K562 (cell line): ENCODE measurements at regions not wholly inside any gene's neighbourhood (a gene's known extent, or its start where the extent isn't known, plus 50 kb on each side); places are given as distances from the start of the nearest gene placed in this dataset.

ENCODE experiments used
- ATAC-seq: fragments of 200-7000 bp; cut with Tn5 transposase; 3 replicates; pipeline ENCODE4 v1.9.1; 2020; ENCODE audit warnings: moderate library complexity
- BruUV-seq: library from RNA; stranded (reverse); fragments of 400-500 nt; replicated peaks from 2 replicates; lab custom pipeline; 2021; lab: Mats Ljungman, UMichigan
- CTCF ChIA-PET: fragments of 300-600 bp; formaldehyde crosslinking; extraction: SDS; loops from one replicate; lab custom pipeline; 2021; ENCODE audit warnings: low intra/inter-chr PET ratio; lab: Yijun Ruan, JAX
- POLR2A ChIA-PET: fragments of 300-600, 350-650 bp; sonication (Branson Sonifier 250); formaldehyde crosslinking; extraction: SDS; loops from one replicate; lab custom pipeline; 2021; ENCODE audit warnings: antibody characterized with exemption, inconsistent platforms; lab: Yijun Ruan, JAX
- DNase-seq, 4 experiments: peaks; one replicate each; pipeline versions ENCODE4 v3.0.0 to v3.0.0-alpha.2; 2011 to 2018; ENCODE audit warnings: low spot score in 3 of 4, mixed read lengths in 3 of 4; ENCODE audit errors: extremely low read depth in 1 of 4
- FAIRE-seq: peaks from 2 replicates; lab custom pipeline; 2011; peaks lifted over from hg19 to GRCh38; lab: Jason Lieb, UNC
- H2AFZ ChIP-seq: 2 replicates; pipeline ENCODE4 v1.6.0; 2011; ENCODE audit warnings: low read depth, low read length, control low read depth, inconsistent platforms
- H3K27ac ChIP-seq: fragments of 200-600 bp; 3 replicates; pipeline ENCODE4 v1.8.0; 2011; ENCODE audit warnings: low read depth, mild to moderate bottlenecking, control low read depth, inconsistent platforms, low read length, moderate library complexity, mixed read lengths; ENCODE audit errors: extremely low read depth
- H3K27me3 ChIP-seq, 2 experiments: fragments of 300-600 bp in 1 of 2; 2 replicates in 1 of 2; 3 replicates in 1 of 2; pipeline versions ENCODE4 v1.6.0 to v1.8.0; 2011; ENCODE audit warnings: inconsistent platforms in 2 of 2, low read length in 2 of 2, mild to moderate bottlenecking in 1 of 2, mixed read lengths in 1 of 2, moderate library complexity in 1 of 2; ENCODE audit not compliant: control insufficient read depth in 2 of 2, insufficient read depth in 2 of 2
- H3K36me3 ChIP-seq: fragments of 300-600 bp; 3 replicates; pipeline ENCODE4 v1.8.0; 2011; ENCODE audit warnings: mild to moderate bottlenecking, low read length, inconsistent platforms; ENCODE audit not compliant: control insufficient read depth, insufficient read depth
- H3K4me1 ChIP-seq, 2 experiments: fragments of 200-600 bp in 1 of 2; replicated peaks in 1 of 2; 2 replicates in 1 of 2; 3 replicates in 1 of 2; pipeline versions ENCODE4 v1.5.1 to v1.8.0; 2011; ENCODE audit warnings: inconsistent platforms in 2 of 2, low read length in 2 of 2, mild to moderate bottlenecking in 1 of 2, mixed read lengths in 1 of 2, moderate library complexity in 1 of 2; ENCODE audit not compliant: control insufficient read depth in 2 of 2, insufficient read depth in 2 of 2
- H3K4me2 ChIP-seq: 2 replicates; pipeline ENCODE4 v1.6.1; 2011; ENCODE audit warnings: low read length, control low read depth, inconsistent platforms, mixed read lengths; ENCODE audit not compliant: insufficient read depth
- H3K4me3 ChIP-seq: fragments of 200-600 bp; sonication (generic), shearing (Covaris generic); 2 replicates; pipeline ENCODE4 v1.5.1; 2016; ENCODE audit warnings: control low read depth, inconsistent platforms
- H3K79me2 ChIP-seq: fragments of 200-600 bp; 3 replicates; pipeline ENCODE4 v1.8.0; 2011; ENCODE audit warnings: low read length, inconsistent platforms; ENCODE audit not compliant: control insufficient read depth, insufficient read depth
- H3K9ac ChIP-seq, 2 experiments: 2 replicates each; pipeline versions ENCODE4 v1.6.0 to v1.6.1; 2011; ENCODE audit warnings: low read depth in 2 of 2, low read length in 2 of 2, control low read depth in 1 of 2, inconsistent platforms in 1 of 2, mild to moderate bottlenecking in 1 of 2, mixed read lengths in 1 of 2; ENCODE audit not compliant: insufficient read depth in 1 of 2
- H3K9me1 ChIP-seq: one replicate; pipeline ENCODE4 v1.6.0; 2011; ENCODE audit warnings: inconsistent platforms, mild to moderate bottlenecking, low read length, moderate library complexity; ENCODE audit not compliant: control insufficient read depth, insufficient read depth
- H3K9me3 ChIP-seq: replicated peaks from 2 replicates; pipeline ENCODE4 v1.5.1; 2011; ENCODE audit warnings: low read depth, low read length, inconsistent platforms; ENCODE audit not compliant: control insufficient read depth, insufficient read depth
- H4K20me1 ChIP-seq: replicated peaks from 2 replicates; pipeline ENCODE4 v1.6.1; 2011; ENCODE audit warnings: low read length, inconsistent platforms, mixed read lengths; ENCODE audit not compliant: control insufficient read depth, insufficient read depth
- CEBPG ChIP-seq, 3 experiments: fragments of 200-800 bp in 1 of 3; sonication (Bioruptor generic) in 1 of 3; sonication (generic) in 1 of 3; formaldehyde crosslinking in 1 of 3; IDR thresholded peaks in 2 of 3; conservative IDR thresholded peaks in 1 of 3; 2 replicates each; pipeline versions ENCODE4 v1.6.1 to v1.8.0; 2016 to 2022; ENCODE audit warnings: missing compliant biosample characterization in 2 of 3, missing genetic modification characterization in 2 of 3, mild to moderate bottlenecking in 1 of 3, missing genetic modification reagents in 1 of 3
- MEF2A ChIP-seq: IDR thresholded peaks from 2 replicates; pipeline ENCODE4 v1.6.1; 2011; ENCODE audit warnings: low read depth, mild to moderate bottlenecking, low read length, moderate library complexity; ENCODE audit not compliant: control insufficient read depth
- MTA1 ChIP-seq: fragments of 450-650 bp; IDR thresholded peaks from 2 replicates; pipeline ENCODE4 v1.6.1; 2017; ENCODE audit warnings: borderline replicate concordance
- MYC ChIP-seq, 2 experiments: fragments of 250-450 bp in 1 of 2; sonication (Bioruptor Pico) in 1 of 2; IDR thresholded peaks; 2 replicates each; pipeline versions ENCODE4 v1.5.1 to v1.6.1; 2012 to 2021; ENCODE audit warnings: low read depth in 2 of 2, borderline replicate concordance in 1 of 2, improper control_type of control experiment in 1 of 2, low read length in 1 of 2, mild to moderate bottlenecking in 1 of 2, moderate library complexity in 1 of 2
- PYGO2 ChIP-seq: fragments of 450-650 bp; IDR thresholded peaks from 2 replicates; pipeline ENCODE4 v1.6.1; 2016; ENCODE audit warnings: mild to moderate bottlenecking, missing genetic modification characterization, moderate library complexity, missing compliant biosample characterization
- RBBP5 ChIP-seq: fragments of 200-600 bp; sonication (generic); IDR thresholded peaks from 2 replicates; pipeline ENCODE4 v1.6.1; 2012; ENCODE audit warnings: borderline replicate concordance, mild to moderate bottlenecking, low read length, control low read depth, inconsistent platforms; ENCODE audit not compliant: insufficient read depth, poor library complexity, severe bottlenecking
- ZNF449 ChIP-seq: fragments of 250-450 bp; sonication (Bioruptor Pico); IDR thresholded peaks from 2 replicates; pipeline ENCODE4 v1.8.0; 2022; ENCODE audit warnings: moderate library complexity, mild to moderate bottlenecking, inconsistent platforms
- WGBS: fragments of 100-300 bp; shearing (Covaris generic); methylation state at CpG from one replicate; pipeline ENCODE4 v1.1.6; 2016; ENCODE audit warnings: low coverage, mixed read lengths; ENCODE audit not compliant: insufficient coverage; ENCODE audit errors: missing lambda C conversion rate; 5-methylcytosine and 5-hydroxymethylcytosine counted together
- in situ Hi-C: fragments of 300-500 bp; cut with MboI; formaldehyde crosslinking; loops from 4 replicates; pipeline ENCODE4 v1.15.0; 2018; ENCODE audit warnings: inconsistent platforms, mixed read lengths
- intact Hi-C: fragments of 100-400 bp; cut with micrococcal nuclease; formaldehyde crosslinking; loops from 2 replicates; pipeline ENCODE4 v1.14.2; 2022
- TF ChIP-seq, protein P1 (sequence below): sonication (generic); formaldehyde crosslinking; IDR thresholded peaks from 2 replicates; pipeline ENCODE4 v1.8.0; 2022; ENCODE audit warnings: mild to moderate bottlenecking, missing genetic modification reagents

- CTCF ChIA-PET = no interaction called here
- H3K9ac ChIP-seq = no peak overlapping the region
- TF ChIP-seq, protein P1, sequence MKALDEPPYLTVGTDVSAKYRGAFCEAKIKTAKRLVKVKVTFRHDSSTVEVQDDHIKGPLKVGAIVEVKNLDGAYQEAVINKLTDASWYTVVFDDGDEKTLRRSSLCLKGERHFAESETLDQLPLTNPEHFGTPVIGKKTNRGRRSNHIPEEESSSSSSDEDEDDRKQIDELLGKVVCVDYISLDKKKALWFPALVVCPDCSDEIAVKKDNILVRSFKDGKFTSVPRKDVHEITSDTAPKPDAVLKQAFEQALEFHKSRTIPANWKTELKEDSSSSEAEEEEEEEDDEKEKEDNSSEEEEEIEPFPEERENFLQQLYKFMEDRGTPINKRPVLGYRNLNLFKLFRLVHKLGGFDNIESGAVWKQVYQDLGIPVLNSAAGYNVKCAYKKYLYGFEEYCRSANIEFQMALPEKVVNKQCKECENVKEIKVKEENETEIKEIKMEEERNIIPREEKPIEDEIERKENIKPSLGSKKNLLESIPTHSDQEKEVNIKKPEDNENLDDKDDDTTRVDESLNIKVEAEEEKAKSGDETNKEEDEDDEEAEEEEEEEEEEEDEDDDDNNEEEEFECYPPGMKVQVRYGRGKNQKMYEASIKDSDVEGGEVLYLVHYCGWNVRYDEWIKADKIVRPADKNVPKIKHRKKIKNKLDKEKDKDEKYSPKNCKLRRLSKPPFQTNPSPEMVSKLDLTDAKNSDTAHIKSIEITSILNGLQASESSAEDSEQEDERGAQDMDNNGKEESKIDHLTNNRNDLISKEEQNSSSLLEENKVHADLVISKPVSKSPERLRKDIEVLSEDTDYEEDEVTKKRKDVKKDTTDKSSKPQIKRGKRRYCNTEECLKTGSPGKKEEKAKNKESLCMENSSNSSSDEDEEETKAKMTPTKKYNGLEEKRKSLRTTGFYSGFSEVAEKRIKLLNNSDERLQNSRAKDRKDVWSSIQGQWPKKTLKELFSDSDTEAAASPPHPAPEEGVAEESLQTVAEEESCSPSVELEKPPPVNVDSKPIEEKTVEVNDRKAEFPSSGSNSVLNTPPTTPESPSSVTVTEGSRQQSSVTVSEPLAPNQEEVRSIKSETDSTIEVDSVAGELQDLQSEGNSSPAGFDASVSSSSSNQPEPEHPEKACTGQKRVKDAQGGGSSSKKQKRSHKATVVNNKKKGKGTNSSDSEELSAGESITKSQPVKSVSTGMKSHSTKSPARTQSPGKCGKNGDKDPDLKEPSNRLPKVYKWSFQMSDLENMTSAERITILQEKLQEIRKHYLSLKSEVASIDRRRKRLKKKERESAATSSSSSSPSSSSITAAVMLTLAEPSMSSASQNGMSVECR (CRISPR knock-in tag) = no peak
- TF ChIP-seq MEF2A = no peak
- no peak for TF ChIP-seq ZNF449 (CRISPR knock-in tag)
- no peak for TF ChIP-seq MTA1
- no peak for TF ChIP-seq MYC (IDR thresholded peaks at IDR 0.05; ENCODE audit: low read depth, low read length)
- TF ChIP-seq MYC (CRISPR knock-in tag; IDR thresholded peaks at IDR 0.05; ENCODE audit: borderline replicate concordance, low read depth) = no peak
- no peak for TF ChIP-seq RBBP5
- TF ChIP-seq CEBPG (CRISPR knock-in tag; IDR thresholded peaks at IDR 0.05) = no peak
- TF ChIP-seq CEBPG (tag; conservative IDR thresholded peaks at IDR 0.05 in 1 of 2, IDR thresholded peaks at IDR 0.05 in 1 of 2) = peak in 1 of 2 experiments; percentile 52; a peak in 2 of 4 replicates
- no peak for TF ChIP-seq PYGO2 (tag)
- H3K27me3 ChIP-seq = no peaks in the 10 kb centered on the region
- POLR2A ChIA-PET = no interaction called here
- no peaks in the 10 kb centered on the region for H3K4me1 ChIP-seq
- no peak overlapping the region for H3K27ac ChIP-seq
- H4K20me1 ChIP-seq = no peaks in the 10 kb centered on the region
- H3K9me1 ChIP-seq = no peaks in the 10 kb centered on the region
- 0% methylated on average over 3 of the region's 3 CpGs for WGBS
- no peak for ATAC-seq
- H3K4me3 ChIP-seq = no peak overlapping the region
- H3K4me2 ChIP-seq = no peak overlapping the region
- intact Hi-C loops (no loop called here), in situ Hi-C loops (no loop called here)
- H2AFZ ChIP-seq = no peak overlapping the region
- DNase-seq = no peak
- FAIRE-seq = no peak
- no peaks in the 10 kb centered on the region for H3K36me3 ChIP-seq
- no peaks in the 10 kb centered on the region for H3K9me3 ChIP-seq
- no peaks in the 10 kb centered on the region for H3K79me2 ChIP-seq
- BruUV-seq = no TSS peak
These were observed 286.9 kb downstream of the PTEN start for GRCh38 chr10:88150339-88150738.
